K562 (cell line): ENCODE measurements at regions not wholly inside any gene's neighbourhood (a gene's known extent, or its start where the extent isn't known, plus 50 kb on each side); places are given as distances from the start of the nearest gene placed in this dataset.

Experiments used
- ATAC-seq: fragments of 200-7000 bp; cut with Tn5 transposase; 3 replicates; pipeline ENCODE4 v1.9.1; 2020; ENCODE audit warnings: moderate library complexity
- BruUV-seq: library from RNA; stranded (reverse); fragments of 400-500 nt; replicated peaks from 2 replicates; lab custom pipeline; 2021; lab: Mats Ljungman, UMichigan
- CTCF ChIA-PET: fragments of 300-600 bp; formaldehyde crosslinking; extraction: SDS; loops from one replicate; lab custom pipeline; 2021; ENCODE audit warnings: low intra/inter-chr PET ratio; lab: Yijun Ruan, JAX
- POLR2A ChIA-PET: fragments of 300-600, 350-650 bp; sonication (Branson Sonifier 250); formaldehyde crosslinking; extraction: SDS; loops from one replicate; lab custom pipeline; 2021; ENCODE audit warnings: antibody characterized with exemption, inconsistent platforms; lab: Yijun Ruan, JAX
- DNase-seq, 4 experiments: peaks; one replicate each; pipeline versions ENCODE4 v3.0.0 to v3.0.0-alpha.2; 2011 to 2018; ENCODE audit warnings: low spot score in 3 of 4, mixed read lengths in 3 of 4; ENCODE audit errors: extremely low read depth in 1 of 4
- FAIRE-seq: peaks from 2 replicates; lab custom pipeline; 2011; peaks lifted over from hg19 to GRCh38; lab: Jason Lieb, UNC
- H2AFZ ChIP-seq: 2 replicates; pipeline ENCODE4 v1.6.0; 2011; ENCODE audit warnings: low read depth, low read length, control low read depth, inconsistent platforms
- H3K27ac ChIP-seq: fragments of 200-600 bp; 3 replicates; pipeline ENCODE4 v1.8.0; 2011; ENCODE audit warnings: low read depth, mild to moderate bottlenecking, control low read depth, inconsistent platforms, low read length, moderate library complexity, mixed read lengths; ENCODE audit errors: extremely low read depth
- H3K27me3 ChIP-seq, 2 experiments: fragments of 300-600 bp in 1 of 2; 2 replicates in 1 of 2; 3 replicates in 1 of 2; pipeline versions ENCODE4 v1.6.0 to v1.8.0; 2011; ENCODE audit warnings: inconsistent platforms in 2 of 2, low read length in 2 of 2, mild to moderate bottlenecking in 1 of 2, mixed read lengths in 1 of 2, moderate library complexity in 1 of 2; ENCODE audit not compliant: control insufficient read depth in 2 of 2, insufficient read depth in 2 of 2
- H3K36me3 ChIP-seq: fragments of 300-600 bp; 3 replicates; pipeline ENCODE4 v1.8.0; 2011; ENCODE audit warnings: mild to moderate bottlenecking, low read length, inconsistent platforms; ENCODE audit not compliant: control insufficient read depth, insufficient read depth
- H3K4me1 ChIP-seq, 2 experiments: fragments of 200-600 bp in 1 of 2; replicated peaks in 1 of 2; 2 replicates in 1 of 2; 3 replicates in 1 of 2; pipeline versions ENCODE4 v1.5.1 to v1.8.0; 2011; ENCODE audit warnings: inconsistent platforms in 2 of 2, low read length in 2 of 2, mild to moderate bottlenecking in 1 of 2, mixed read lengths in 1 of 2, moderate library complexity in 1 of 2; ENCODE audit not compliant: control insufficient read depth in 2 of 2, insufficient read depth in 2 of 2
- H3K4me2 ChIP-seq: 2 replicates; pipeline ENCODE4 v1.6.1; 2011; ENCODE audit warnings: low read length, control low read depth, inconsistent platforms, mixed read lengths; ENCODE audit not compliant: insufficient read depth
- H3K4me3 ChIP-seq: fragments of 200-600 bp; sonication (generic), shearing (Covaris generic); 2 replicates; pipeline ENCODE4 v1.5.1; 2016; ENCODE audit warnings: control low read depth, inconsistent platforms
- H3K79me2 ChIP-seq: fragments of 200-600 bp; 3 replicates; pipeline ENCODE4 v1.8.0; 2011; ENCODE audit warnings: low read length, inconsistent platforms; ENCODE audit not compliant: control insufficient read depth, insufficient read depth
- H3K9ac ChIP-seq, 2 experiments: 2 replicates each; pipeline versions ENCODE4 v1.6.0 to v1.6.1; 2011; ENCODE audit warnings: low read depth in 2 of 2, low read length in 2 of 2, control low read depth in 1 of 2, inconsistent platforms in 1 of 2, mild to moderate bottlenecking in 1 of 2, mixed read lengths in 1 of 2; ENCODE audit not compliant: insufficient read depth in 1 of 2
- H3K9me1 ChIP-seq: one replicate; pipeline ENCODE4 v1.6.0; 2011; ENCODE audit warnings: inconsistent platforms, mild to moderate bottlenecking, low read length, moderate library complexity; ENCODE audit not compliant: control insufficient read depth, insufficient read depth
- H3K9me3 ChIP-seq: replicated peaks from 2 replicates; pipeline ENCODE4 v1.5.1; 2011; ENCODE audit warnings: low read depth, low read length, inconsistent platforms; ENCODE audit not compliant: control insufficient read depth, insufficient read depth
- H4K20me1 ChIP-seq: replicated peaks from 2 replicates; pipeline ENCODE4 v1.6.1; 2011; ENCODE audit warnings: low read length, inconsistent platforms, mixed read lengths; ENCODE audit not compliant: control insufficient read depth, insufficient read depth
- DPF2 ChIP-seq: fragments of 450-650 bp; IDR thresholded peaks from 2 replicates; pipeline ENCODE4 v1.6.1; 2016
- HDAC8 ChIP-seq: fragments of 450-650 bp; IDR thresholded peaks from 2 replicates; pipeline ENCODE4 v1.6.1; 2016; ENCODE audit warnings: mild to moderate bottlenecking, missing genetic modification characterization, moderate library complexity, missing compliant biosample characterization
- KDM5B ChIP-seq: fragments of 200-600 bp; sonication (generic); IDR thresholded peaks from 2 replicates; pipeline ENCODE4 v1.6.1; 2012; ENCODE audit warnings: low read depth, mild to moderate bottlenecking, moderate library complexity, low read length, control low read depth, inconsistent platforms; ENCODE audit not compliant: insufficient replicate concordance
- NCOA2 ChIP-seq, 2 experiments: fragments of 450-650 bp; IDR thresholded peaks; 2 replicates each; pipeline ENCODE4 v1.6.1; 2018; ENCODE audit warnings: mild to moderate bottlenecking in 2 of 2, moderate library complexity in 1 of 2; ENCODE audit not compliant: partially characterized antibody in 2 of 2
- PRDM10 ChIP-seq: fragments of 450-650 bp; IDR thresholded peaks from 2 replicates; pipeline ENCODE4 v1.6.1; 2018; ENCODE audit not compliant: partially characterized antibody
- RAD21 ChIP-seq, 2 experiments: fragments of 250-450 bp in 1 of 2; fragments of 450-650 bp in 1 of 2; sonication (Bioruptor Pico) in 1 of 2; formaldehyde crosslinking in 1 of 2; IDR thresholded peaks in 1 of 2; conservative IDR thresholded peaks in 1 of 2; 2 replicates each; pipeline versions ENCODE4 v1.4.0 to v1.8.0; 2020 to 2022; ENCODE audit warnings: mild to moderate bottlenecking in 2 of 2, moderate library complexity in 1 of 2
- SREBF2 ChIP-seq: sonication (generic); formaldehyde crosslinking; IDR thresholded peaks from 2 replicates; pipeline ENCODE4 v1.4.0; 2020; ENCODE audit warnings: mild to moderate bottlenecking, missing genetic modification reagents
- TFAP4 ChIP-seq: sonication (generic); formaldehyde crosslinking; IDR thresholded peaks from 2 replicates; pipeline ENCODE4 v1.8.0; 2022; ENCODE audit warnings: missing genetic modification reagents, mild to moderate bottlenecking, moderate library complexity, borderline replicate concordance
- ZNF217 ChIP-seq: sonication (generic); formaldehyde crosslinking; IDR thresholded peaks from 2 replicates; pipeline ENCODE4 v1.8.0; 2022; ENCODE audit warnings: mild to moderate bottlenecking, missing genetic modification reagents
- ZNF583 ChIP-seq: fragments of 250-450 bp; sonication (Bioruptor Pico); IDR thresholded peaks from 2 replicates; pipeline ENCODE4 v1.4.0; 2020
- WGBS: fragments of 100-300 bp; shearing (Covaris generic); methylation state at CpG from one replicate; pipeline ENCODE4 v1.1.6; 2016; ENCODE audit warnings: low coverage, mixed read lengths; ENCODE audit not compliant: insufficient coverage; ENCODE audit errors: missing lambda C conversion rate; 5-methylcytosine and 5-hydroxymethylcytosine counted together
- in situ Hi-C: fragments of 300-500 bp; cut with MboI; formaldehyde crosslinking; loops from 4 replicates; pipeline ENCODE4 v1.15.0; 2018; ENCODE audit warnings: inconsistent platforms, mixed read lengths
- intact Hi-C: fragments of 100-400 bp; cut with micrococcal nuclease; formaldehyde crosslinking; loops from 2 replicates; pipeline ENCODE4 v1.14.2; 2022
- TF ChIP-seq, protein P1 (sequence below): fragments of 250-450 bp; sonication (Bioruptor Pico); IDR thresholded peaks from 2 replicates; pipeline ENCODE4 v1.4.0; 2020; ENCODE audit warnings: mild to moderate bottlenecking, moderate library complexity

DNA sequence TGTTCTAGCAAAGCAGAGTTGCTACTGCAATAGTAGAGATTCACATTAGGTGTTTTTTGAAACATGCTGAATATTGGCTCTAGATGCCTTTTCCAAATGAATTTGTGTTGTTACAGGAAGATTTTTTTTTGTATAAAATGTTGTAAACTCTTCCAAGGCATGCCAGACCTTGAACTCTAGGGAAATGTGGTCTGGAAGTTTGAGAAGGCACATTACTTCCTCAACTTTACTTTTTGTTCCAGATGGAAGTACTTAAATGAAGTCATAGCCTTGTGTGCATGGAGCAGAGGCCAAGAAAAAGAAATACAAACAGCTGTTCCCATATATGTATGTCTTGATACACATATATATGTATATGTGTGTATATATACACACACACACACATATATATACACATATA, 585.7 kb upstream of the MARCKS start:
- ChIA-PET CTCF (no interaction called here), POLR2A (no interaction called here)
- no peaks in the 10 kb centered on the region for H4K20me1 ChIP-seq
- TF ChIP-seq DPF2 (no peak), HDAC8 (tag) (no peak), TFAP4 (no peak), RAD21 (CRISPR knock-in tag; conservative IDR thresholded peaks at IDR 0.05 in 1 of 2, IDR thresholded peaks at IDR 0.05 in 1 of 2) (no peak), SREBF2 (no peak)
- intact Hi-C loops (no loop called here), in situ Hi-C loops (no loop called here)
- no peak overlapping the region for H3K4me3 ChIP-seq
- no peak overlapping the region for H3K4me2 ChIP-seq
- H3K9me1 ChIP-seq = no peaks in the 10 kb centered on the region
- H3K4me1 ChIP-seq = no peaks in the 10 kb centered on the region
- H3K79me2 ChIP-seq = no peaks in the 10 kb centered on the region
- no peak overlapping the region for H2AFZ ChIP-seq
- H3K9ac ChIP-seq = no peak overlapping the region
- no peak overlapping the region for H3K27ac ChIP-seq
- H3K9me3 ChIP-seq = no peaks in the 10 kb centered on the region; the same call in 1 of the 2 replicates
- BruUV-seq = no TSS peak
- no peak for FAIRE-seq
- ATAC-seq = no peak
- no peaks in the 10 kb centered on the region for H3K27me3 ChIP-seq
- DNase-seq = no peak
- H3K36me3 ChIP-seq = no peaks in the 10 kb centered on the region

DNA sequence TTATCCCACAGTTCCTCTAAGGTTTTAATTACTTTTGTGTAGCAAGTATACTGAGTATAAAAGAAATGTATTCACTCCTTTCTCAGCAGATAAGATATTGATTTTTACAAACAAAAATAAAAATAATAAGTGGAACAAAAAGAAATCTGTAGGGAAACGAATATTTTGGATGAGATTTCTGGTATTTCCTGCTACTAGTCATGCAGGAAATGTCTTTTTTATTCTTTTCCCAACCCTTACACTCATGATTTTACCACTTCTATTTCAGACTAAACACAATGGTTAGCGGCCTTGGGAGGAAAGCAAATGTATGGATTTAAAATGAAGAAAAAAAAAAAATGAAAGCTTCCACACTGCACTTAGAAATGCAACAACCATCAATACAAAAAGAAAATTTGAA, 580.5 kb upstream of the MARCKS start:
- no peaks in the 10 kb centered on the region for H3K79me2 ChIP-seq
- in situ Hi-C loops (no loop called here), intact Hi-C loops (no loop called here)
- H3K4me1 ChIP-seq = no peaks in the 10 kb centered on the region
- WGBS = 3% methylated on average over 2 of the region's 2 CpGs
- no peak overlapping the region for H3K4me2 ChIP-seq
- H3K9ac ChIP-seq = no peak overlapping the region
- no peaks in the 10 kb centered on the region for H3K36me3 ChIP-seq
- BruUV-seq = no TSS peak
- H3K9me1 ChIP-seq = no peaks in the 10 kb centered on the region
- H3K27me3 ChIP-seq = no peaks in the 10 kb centered on the region
- H3K4me3 ChIP-seq = no peak overlapping the region
- ChIA-PET CTCF (interaction anchor here (0.7 kb wide), 1 partner anchor 657 kb away, joined by 3 read pairs; no protein-coding TSS in a partner anchor), POLR2A (no interaction called here)
- H2AFZ ChIP-seq = no peak overlapping the region
- H3K9me3 ChIP-seq = no peaks in the 10 kb centered on the region; the same call in 1 of the 2 replicates
- FAIRE-seq = no peak
- ATAC-seq = no peak
- no peak overlapping the region for H3K27ac ChIP-seq
- no peaks in the 10 kb centered on the region for H4K20me1 ChIP-seq
- no peak for DNase-seq
- TF ChIP-seq KDM5B = no peak
- TF ChIP-seq ZNF217 = no peak
- no peak for TF ChIP-seq ZNF583 (CRISPR knock-in tag)
- TF ChIP-seq NCOA2 (IDR thresholded peaks at IDR 0.05; ENCODE audit: partially characterized antibody in 2 of 2) = no peak
- TF ChIP-seq PRDM10 = no peak
- TF ChIP-seq, protein P1, sequence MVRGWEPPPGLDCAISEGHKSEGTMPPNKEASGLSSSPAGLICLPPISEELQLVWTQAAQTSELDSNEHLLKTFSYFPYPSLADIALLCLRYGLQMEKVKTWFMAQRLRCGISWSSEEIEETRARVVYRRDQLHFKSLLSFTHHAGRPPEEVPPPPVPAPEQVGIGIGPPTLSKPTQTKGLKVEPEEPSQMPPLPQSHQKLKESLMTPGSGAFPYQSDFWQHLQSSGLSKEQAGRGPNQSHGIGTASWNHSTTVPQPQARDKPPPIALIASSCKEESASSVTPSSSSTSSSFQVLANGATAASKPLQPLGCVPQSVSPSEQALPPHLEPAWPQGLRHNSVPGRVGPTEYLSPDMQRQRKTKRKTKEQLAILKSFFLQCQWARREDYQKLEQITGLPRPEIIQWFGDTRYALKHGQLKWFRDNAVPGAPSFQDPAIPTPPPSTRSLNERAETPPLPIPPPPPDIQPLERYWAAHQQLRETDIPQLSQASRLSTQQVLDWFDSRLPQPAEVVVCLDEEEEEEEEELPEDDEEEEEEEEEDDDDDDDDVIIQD (CRISPR knock-in tag) = no peak
